ENCODE measurements at regions not wholly inside any gene's neighbourhood (a gene's known extent, or its start where the extent isn't known, plus 50 kb on each side); places are given as distances from the start of the nearest gene placed in this dataset.

GRCh38 chr5:68499987-68500386, 284.4 kb downstream of the PIK3R1 start:
- DNase-seq, result no peak
- intact Hi-C loops (cut with DNase I; ENCODE audit: low total_unique reads), result no loop called here
- Histone ChIP-seq H3K4me1 (no peaks in the 10 kb centered on the region), H3K4me3 (no peak overlapping the region), H3K9me3 (peaks cover 0 to 36% (median 29%) of the 10 kb centered on the region in 8 donors), H3K36me3 (no peaks in the 10 kb centered on the region), H3K27me3 (replicated peaks in 1 of 7) (no peaks in the 10 kb centered on the region), H3K27ac (no peak overlapping the region)
- TF ChIP-seq POLR2A (IDR thresholded peaks at IDR 0.05), result no peak
- no peak for TF ChIP-seq CTCF (IDR thresholded peaks at IDR 0.05 in 8 of 11, conservative IDR thresholded peaks at IDR 0.05 in 3 of 11)
- no peak for TF ChIP-seq POLR2AphosphoS5 (IDR thresholded peaks at IDR 0.05)
- WGBS, 5 donors, result 84 to 92% (median 89%) methylated on average over 4 of the region's 4 CpGs

- intact Hi-C loops (cut with DNase I; ENCODE audit: low total_unique reads), result no loop called here
- Histone ChIP-seq H3K9me3 (peaks cover 0 to 36% (median 29%) of the 10 kb centered on the region in 8 donors), H3K4me3 (no peak overlapping the region), H3K36me3 (no peaks in the 10 kb centered on the region), H3K27me3 (replicated peaks in 1 of 7) (no peaks in the 10 kb centered on the region), H3K4me1 (no peaks in the 10 kb centered on the region), H3K27ac (no peak overlapping the region)
- no peak for DNase-seq
- TF ChIP-seq CTCF (IDR thresholded peaks at IDR 0.05 in 8 of 11, conservative IDR thresholded peaks at IDR 0.05 in 3 of 11) (no peak), POLR2A (IDR thresholded peaks at IDR 0.05) (no peak), POLR2AphosphoS5 (IDR thresholded peaks at IDR 0.05) (no peak)
- WGBS, 5 donors, result 92 to 95% (median 94%) methylated on average over 6 of the region's 6 CpGs
Measured at GRCh38 chr5:68500813-68501212, 285.3 kb downstream of the PIK3R1 start.

- no peak overlapping the region for H3K27ac ChIP-seq
- intact Hi-C loops (cut with DNase I; ENCODE audit: low total_unique reads), result no loop called here
- H3K36me3 ChIP-seq, result no peaks in the 10 kb centered on the region
- H3K4me3 ChIP-seq, result no peak overlapping the region
- no peak for DNase-seq
- no peaks in the 10 kb centered on the region for H3K27me3 ChIP-seq (replicated peaks in 1 of 7)
- peaks cover 0 to 20% (median 17%) of the 10 kb centered on the region in 8 donors for H3K9me3 ChIP-seq
- no peaks in the 10 kb centered on the region for H3K4me1 ChIP-seq
- TF ChIP-seq POLR2A (IDR thresholded peaks at IDR 0.05) (no peak), CTCF (IDR thresholded peaks at IDR 0.05 in 8 of 11, conservative IDR thresholded peaks at IDR 0.05 in 3 of 11) (no peak), POLR2AphosphoS5 (IDR thresholded peaks at IDR 0.05) (no peak)
Measured at GRCh38 chr5:68502531-68502930, 287.0 kb downstream of the PIK3R1 start.

- H3K36me3 ChIP-seq, result no peaks in the 10 kb centered on the region
- peaks cover 0 to 3% (median 0%) of the 10 kb centered on the region in 8 donors for H3K9me3 ChIP-seq
- DNase-seq, result no peak
- no peak overlapping the region for H3K27ac ChIP-seq
- no peak overlapping the region for H3K4me3 ChIP-seq
- TF ChIP-seq POLR2A (IDR thresholded peaks at IDR 0.05) (no peak), POLR2AphosphoS5 (IDR thresholded peaks at IDR 0.05) (no peak), CTCF (IDR thresholded peaks at IDR 0.05 in 8 of 11, conservative IDR thresholded peaks at IDR 0.05 in 3 of 11) (no peak)
- no peaks in the 10 kb centered on the region for H3K27me3 ChIP-seq (replicated peaks in 1 of 7)
- H3K4me1 ChIP-seq, result no peaks in the 10 kb centered on the region
- intact Hi-C loops (cut with DNase I; ENCODE audit: low total_unique reads), result no loop called here
Measured at GRCh38 chr5:68504306-68504705, 288.8 kb downstream of the PIK3R1 start.
